ENCODE measurements at regions not wholly inside any gene's neighbourhood (a gene's known extent, or its start where the extent isn't known, plus 50 kb on each side); places are given as distances from the start of the nearest gene placed in this dataset.

- no peak for FAIRE-seq
- no peak for DNase-seq (ENCODE audit: extremely low spot score, insufficient read length, low read depth)
Observed at GRCh38 chr5:68405784-68406743, 190.5 kb downstream of the PIK3R1 start.

- peak; percentile 33 for DNase-seq (ENCODE audit: extremely low spot score, insufficient read length, low read depth)
- peak; percentile 88 for FAIRE-seq
Observed at GRCh38 chr5:68406767-68407241, 191.2 kb downstream of the PIK3R1 start.

GRCh38 chr5:68407311-68408239 is 192.0 kb downstream of the PIK3R1 start:
- DNase-seq (ENCODE audit: extremely low spot score, insufficient read length, low read depth), result no peak
- no peak for FAIRE-seq

GRCh38 chr5:68408345-68408871 is 192.9 kb downstream of the PIK3R1 start:
- FAIRE-seq, result no peak
- DNase-seq (ENCODE audit: extremely low spot score, insufficient read length, low read depth), result no peak

- DNase-seq (ENCODE audit: extremely low spot score, insufficient read length, low read depth) (no peak), FAIRE-seq (no peak)
Observed at GRCh38 chr5:68409259-68409658, 193.7 kb downstream of the PIK3R1 start.

- DNase-seq (ENCODE audit: extremely low spot score, insufficient read length, low read depth), result no peak
- FAIRE-seq, result no peak
Observed at GRCh38 chr5:68411161-68411560, 195.6 kb downstream of the PIK3R1 start.

GRCh38 chr5:68415177-68416085 is 199.9 kb downstream of the PIK3R1 start:
- DNase-seq (ENCODE audit: extremely low spot score, insufficient read length, low read depth) (no peak), FAIRE-seq (no peak)

- FAIRE-seq, result no peak
Observed at GRCh38 chr5:68416714-68417113, 201.2 kb downstream of the PIK3R1 start.

GRCh38 chr5:68418201-68418600 is 202.6 kb downstream of the PIK3R1 start:
- DNase-seq (ENCODE audit: extremely low spot score, insufficient read length, low read depth), result no peak
- FAIRE-seq, result no peak

More at GRCh38 chr5:68416714-68417113, 201.2 kb downstream of the PIK3R1 start:
- no peak for DNase-seq (ENCODE audit: extremely low spot score, insufficient read length, low read depth)

- FAIRE-seq (no peak), DNase-seq (ENCODE audit: extremely low spot score, insufficient read length, low read depth) (no peak)
Observed at GRCh38 chr5:68418680-68419079, 203.1 kb downstream of the PIK3R1 start.

GRCh38 chr5:68419081-68419636 is 203.6 kb downstream of the PIK3R1 start:
- FAIRE-seq (no peak), DNase-seq (ENCODE audit: extremely low spot score, insufficient read length, low read depth) (no peak)

GRCh38 chr5:68419637-68420452 is 204.3 kb downstream of the PIK3R1 start:
- DNase-seq (ENCODE audit: extremely low spot score, insufficient read length, low read depth), result no peak
- FAIRE-seq, result no peak

- DNase-seq (ENCODE audit: extremely low spot score, insufficient read length, low read depth) (no peak), FAIRE-seq (no peak)
Observed at GRCh38 chr5:68420476-68421344, 205.2 kb downstream of the PIK3R1 start.

GRCh38 chr5:68421485-68422220 is 206.1 kb downstream of the PIK3R1 start:
- no peak for DNase-seq (ENCODE audit: extremely low spot score, insufficient read length, low read depth)
- no peak for FAIRE-seq

GRCh38 chr5:68423154-68423811 is 207.7 kb downstream of the PIK3R1 start:
- no peak for DNase-seq (ENCODE audit: extremely low spot score, insufficient read length, low read depth)
- no peak for FAIRE-seq

All from GM18507 (cell line).